GM21526 (cell line): ENCODE measurements at regions not wholly inside any gene's neighbourhood (a gene's known extent, or its start where the extent isn't known, plus 50 kb on each side); places are given as distances from the start of the nearest gene placed in this dataset.

ENCODE experiments used
- ATAC-seq: cut with Tn5 transposase; IDR thresholded peaks from one replicate; pipeline ENCODE4 v1.9.1; 2021; ENCODE audit warnings: moderate library complexity; ENCODE audit not compliant: unreplicated experiment, low FRiP score

DNA sequence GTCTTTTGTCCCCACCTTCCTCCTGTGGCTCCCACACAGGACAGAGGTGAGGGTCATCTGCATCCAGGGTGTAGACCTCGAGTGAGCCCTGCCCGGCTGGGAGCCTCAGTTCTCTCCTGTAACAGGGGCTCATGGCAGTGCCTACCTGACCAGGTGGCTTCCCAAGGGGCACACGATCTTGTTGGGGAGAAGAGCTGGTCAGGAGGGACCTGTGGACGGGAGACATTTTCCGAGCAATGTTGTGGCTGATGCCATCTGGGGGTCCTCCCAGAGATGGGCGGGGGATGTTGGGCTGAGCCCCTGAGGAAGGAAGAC lies 51.9 kb downstream of the CEBPB start:
- ATAC-seq: no peak

DNA sequence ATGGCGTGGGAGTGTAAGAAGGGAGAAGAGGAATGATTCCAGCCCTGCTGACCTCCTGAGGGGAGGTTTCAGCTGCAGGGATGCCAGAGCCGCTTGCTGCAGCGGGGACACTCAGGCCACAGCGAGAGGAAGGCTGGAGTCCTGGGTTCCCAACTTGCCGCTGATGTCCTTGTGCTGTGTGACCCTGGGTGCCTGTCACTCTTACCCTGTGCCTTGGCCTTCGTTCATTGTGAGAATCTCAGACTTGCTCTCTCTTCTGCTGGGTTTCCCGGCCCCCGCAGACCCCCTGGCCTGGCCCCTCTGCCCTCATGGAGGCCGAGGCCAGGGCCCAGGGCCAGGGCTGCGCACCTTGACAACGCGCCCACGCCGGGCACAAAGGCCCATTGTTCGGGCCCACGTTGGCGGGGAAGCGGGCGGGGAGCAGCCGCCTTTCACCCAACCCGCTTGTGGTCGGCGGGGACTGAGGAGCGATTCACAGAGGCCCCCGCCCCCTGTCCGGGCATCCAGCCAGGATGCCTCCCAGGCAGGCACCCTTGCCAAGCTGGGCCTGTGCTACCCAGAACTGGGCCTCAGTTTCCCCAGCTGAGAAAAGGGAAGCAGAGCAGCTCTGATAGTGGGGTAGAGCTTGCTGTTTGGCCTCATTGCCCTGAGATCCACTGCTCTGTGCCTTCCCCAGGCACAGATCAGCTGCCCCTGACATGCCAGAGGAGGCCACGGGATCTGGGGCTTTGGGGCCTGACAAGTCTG lies 52.4 kb downstream of the CEBPB start:
- no peak for ATAC-seq

DNA sequence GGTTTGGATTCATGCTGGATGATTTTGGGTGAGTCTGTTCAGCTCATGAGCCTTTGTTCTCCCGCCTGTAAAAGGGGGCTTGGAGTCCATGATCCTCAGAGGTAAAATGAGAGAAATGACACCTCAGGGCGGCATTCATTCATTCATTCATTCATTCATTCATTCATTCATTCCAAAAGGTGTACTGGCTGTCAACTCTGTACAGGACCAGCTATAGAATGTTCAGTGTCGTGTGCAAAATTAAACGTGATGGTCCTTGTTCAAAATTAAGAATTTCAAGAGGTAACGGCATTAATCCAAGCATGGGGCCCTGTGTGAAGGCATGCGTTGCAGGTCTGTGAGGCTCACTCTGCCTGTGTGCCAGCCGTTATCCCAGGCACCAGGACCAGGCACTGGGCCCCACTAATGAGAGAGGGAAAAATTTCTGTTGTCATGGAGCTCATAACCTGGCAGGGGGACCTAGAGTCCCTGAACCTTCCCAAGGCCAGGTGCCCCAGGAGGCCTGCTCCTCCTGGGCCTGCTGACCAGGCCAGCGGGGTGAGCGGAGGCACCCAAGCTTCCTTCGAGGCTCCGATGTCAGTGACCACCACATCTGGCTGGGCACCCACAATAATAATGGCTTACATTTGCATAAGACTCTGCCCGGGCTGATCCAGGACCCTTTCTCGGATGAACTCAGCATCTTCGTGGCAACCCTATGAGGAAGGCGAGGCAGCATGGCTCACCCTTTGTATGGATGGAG lies 53.2 kb downstream of the CEBPB start:
- ATAC-seq: no peak

DNA sequence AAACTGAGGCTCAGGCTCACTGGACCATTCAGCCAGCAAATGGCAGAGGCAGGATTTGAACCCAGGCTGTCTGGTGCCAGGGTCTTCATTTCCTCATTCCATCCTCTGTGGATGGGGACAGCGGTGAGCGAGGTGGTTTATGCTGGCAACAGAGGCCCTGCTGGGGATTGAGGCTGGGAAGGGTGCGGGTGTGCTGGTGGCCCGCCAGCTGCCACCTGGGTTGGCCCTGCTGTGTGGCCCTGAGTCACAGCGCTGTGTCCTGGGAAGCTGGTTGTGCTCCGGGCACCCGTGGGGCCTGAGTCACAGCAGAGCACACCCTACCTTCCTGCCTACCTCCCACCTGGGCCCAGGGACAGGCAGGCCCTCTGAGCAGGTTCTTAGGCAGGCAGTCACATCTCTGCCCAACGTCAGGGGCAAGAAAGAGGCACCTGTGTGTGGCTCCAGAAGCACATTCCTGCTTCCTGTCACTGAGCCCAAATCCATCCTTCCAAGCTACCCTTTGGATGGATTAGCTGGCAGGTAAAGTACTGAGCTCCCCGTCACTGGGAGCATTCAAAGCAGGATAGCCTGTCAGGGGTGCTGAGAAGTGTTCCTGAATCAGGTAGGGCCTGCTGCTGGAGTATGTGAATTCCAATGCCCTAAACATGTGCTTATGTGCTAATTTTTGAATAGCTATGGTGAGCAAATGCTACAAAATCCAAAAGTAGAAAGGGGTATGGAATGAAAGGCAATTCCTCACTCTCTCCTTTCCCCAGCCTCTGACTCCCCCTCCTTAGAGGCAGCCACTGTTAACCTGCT lies 53.9 kb downstream of the CEBPB start:
- ATAC-seq: no peak

DNA sequence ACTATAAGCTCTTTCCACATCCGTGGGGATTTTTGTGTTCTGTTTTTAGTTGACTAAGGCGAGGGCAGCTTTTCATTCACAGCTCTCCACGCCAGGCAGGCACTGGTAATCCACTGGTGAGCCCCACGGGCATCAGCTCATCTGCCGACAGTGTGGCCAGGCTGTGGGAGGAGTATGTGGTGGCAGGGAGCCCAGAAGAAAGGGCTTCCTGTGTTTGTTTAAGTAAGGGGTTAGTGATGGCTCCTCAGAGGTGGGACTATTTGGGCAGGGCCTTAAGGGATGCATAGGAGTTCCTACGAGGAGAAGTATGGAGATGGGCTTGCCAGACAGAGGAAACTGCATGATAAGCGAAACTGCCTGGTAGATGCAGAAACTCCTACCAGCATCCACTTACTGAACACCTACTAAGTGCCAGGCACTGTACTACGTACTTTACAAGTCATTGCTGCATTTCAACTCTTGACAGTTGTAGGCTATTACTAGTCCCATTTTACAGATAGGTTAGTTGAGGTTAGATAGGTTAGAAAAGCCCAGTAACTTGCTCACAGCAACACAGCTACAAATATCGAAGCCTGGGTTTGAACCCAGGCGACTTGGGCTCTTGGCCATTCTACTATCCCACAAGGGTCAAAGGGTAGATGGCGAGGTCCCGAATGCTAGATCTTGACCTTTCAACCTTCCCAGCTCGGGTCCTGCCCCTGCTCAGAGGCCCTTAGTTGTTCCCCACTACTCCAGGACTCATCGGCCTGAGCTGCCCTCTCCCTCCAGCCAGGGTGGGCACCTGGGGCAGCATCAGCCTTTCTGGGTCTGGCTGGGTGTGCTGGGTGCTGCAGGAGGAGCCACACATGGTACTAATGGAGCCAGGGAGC lies 55.1 kb downstream of the CEBPB start:
- no peak for ATAC-seq

DNA sequence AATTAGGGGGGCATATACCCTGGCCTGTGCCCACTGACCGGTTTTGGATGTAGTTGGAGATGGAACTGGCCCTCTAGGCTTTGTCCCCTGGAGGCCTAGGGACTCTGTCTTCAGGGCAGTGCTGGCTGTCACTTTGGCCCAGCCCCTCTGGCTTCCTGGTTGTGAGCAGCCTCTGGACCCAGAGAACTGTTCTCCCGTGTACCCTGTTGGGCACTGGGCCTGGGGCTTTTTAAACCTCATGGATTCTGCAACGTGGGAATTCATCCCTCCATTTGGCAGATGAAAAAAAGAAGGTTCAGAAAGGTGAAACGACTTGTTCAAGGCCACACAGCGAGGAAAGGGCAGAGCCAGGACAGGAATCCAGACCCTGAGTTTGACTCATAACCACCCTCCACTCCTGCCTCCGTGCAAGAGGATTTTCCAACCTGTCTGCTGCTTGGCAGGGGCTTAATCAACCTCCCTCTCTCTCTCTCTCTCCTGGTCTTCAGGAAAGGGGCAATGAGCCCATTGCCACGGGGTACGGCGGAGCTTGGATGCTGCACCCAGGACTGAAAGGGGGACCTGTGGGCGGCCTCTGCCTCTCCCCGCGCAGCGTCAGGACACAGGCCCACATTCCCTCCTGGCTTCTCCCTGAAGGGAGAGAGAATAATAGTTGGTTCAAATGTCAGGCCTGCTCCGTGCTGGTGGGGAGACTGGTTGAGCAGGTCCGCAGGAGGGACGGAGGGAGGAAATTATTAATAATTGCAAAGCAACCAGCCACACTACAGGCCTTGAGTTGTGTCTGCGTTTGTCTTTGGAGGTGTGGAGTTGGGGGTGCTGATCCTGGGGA lies 56.0 kb downstream of the CEBPB start:
- no peak for ATAC-seq

DNA sequence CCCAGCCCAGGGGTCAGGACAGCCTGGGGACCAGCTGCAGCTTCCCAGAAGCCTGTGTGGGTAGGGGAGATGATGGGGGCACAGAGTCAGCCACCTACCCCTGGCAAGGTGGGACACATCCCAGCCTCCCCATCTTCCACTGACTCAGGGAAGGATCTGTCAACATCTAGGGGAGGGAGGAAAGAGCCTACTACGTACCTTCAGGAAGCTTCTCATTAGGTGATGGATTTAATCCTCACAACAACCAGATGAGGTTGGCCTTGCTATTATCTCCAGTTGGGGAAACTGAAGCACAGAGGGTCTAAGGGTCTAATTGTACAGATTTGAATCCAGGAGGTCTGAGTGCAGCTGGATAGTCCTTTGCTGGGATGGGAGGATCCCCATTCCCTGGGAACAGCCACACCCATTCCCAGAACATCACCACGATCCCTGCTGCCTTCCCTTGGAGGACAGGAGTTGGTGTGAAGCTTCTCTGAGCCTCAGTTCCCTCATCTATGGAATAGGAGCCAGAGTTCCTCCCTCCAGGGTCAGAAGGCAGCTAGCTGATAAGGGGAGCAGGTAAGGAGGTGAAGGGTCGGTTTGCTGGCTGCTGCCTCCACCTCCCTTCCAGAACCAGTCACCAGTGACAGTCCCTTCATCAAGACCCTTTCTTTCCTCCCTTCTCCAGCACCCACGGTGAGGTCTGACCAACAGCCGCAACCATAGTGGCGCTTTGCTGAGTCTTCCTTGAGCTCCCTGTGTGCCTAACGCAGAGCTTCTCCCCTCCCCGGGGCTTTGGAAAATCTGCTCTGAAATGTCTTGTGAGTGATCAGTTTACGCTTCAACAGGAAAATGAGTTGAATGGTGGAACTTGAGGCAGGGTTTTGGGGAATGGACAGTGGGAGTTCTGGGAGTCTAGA lies 56.8 kb downstream of the CEBPB start:
- no peak for ATAC-seq

DNA sequence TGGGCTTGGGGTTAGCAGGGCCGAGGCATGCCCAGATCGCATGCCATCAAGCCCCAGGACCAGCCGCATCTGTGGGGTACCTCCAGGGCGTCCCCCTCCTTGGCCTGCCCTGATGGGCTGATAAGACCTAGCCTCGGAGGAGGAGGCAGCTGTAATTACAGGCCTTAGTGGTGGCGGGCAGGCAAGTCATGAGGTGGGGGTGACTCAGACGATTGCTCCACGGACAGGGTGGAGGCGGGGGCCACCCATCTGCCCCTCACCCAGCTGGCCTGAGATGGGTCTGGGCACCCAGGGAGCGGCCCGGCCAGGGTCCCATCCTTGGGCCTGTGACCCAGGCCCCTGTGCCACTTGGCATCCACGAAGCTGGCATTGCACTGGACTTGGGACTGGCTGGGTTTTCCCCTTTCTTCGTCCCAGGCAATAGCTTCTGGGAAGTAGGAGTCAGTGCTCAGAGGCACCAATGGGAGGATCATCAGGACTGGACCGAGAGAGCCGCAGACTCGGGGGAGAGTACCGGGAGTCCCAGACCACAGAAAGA lies 57.5 kb downstream of the CEBPB start:
- no peak for ATAC-seq

DNA sequence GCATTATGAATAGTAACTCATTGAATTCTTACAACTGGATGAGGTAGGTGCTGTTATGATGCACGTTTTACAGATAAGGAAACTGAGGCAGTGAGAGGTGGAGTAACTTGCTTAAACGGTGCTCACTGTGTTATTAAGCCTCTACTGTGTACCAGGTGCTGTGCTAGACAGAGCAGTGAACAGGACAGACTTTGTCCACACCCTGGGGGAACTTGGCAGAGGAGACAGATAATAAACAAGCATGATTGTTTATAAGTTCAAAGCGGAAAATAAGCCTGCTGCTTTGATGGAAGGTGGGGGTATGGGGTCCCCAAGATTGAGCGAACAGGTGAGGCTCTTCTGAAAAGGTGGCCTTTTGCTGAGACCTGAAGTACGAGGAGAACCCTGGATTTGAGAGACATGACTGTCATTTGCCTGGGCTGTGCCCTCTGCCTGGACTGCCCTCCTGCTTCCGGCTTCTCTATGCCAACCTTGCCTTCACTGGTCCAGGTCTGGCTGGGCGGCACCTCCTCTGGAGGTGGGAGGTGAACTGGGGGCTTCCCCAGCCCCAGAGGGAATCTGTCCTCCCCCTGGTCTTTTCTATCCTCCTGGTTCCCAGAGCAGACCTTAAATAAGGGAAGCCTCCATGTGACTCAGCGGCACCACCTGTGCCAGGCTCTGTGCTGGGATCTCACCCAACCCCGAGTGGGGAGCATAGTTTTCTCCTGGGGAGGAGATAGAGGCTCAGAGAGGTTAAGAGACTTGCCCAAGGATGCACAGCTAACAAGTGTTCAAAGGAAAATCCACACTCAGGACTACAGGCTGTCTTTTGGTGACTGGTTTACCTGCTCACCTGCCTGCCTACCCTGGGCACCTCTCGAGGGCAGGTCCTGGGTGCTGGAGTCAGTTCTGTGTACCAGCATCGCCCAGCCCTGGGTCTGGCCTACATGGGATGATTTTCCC lies 59.1 kb downstream of the CEBPB start:
- ATAC-seq: no peak

DNA sequence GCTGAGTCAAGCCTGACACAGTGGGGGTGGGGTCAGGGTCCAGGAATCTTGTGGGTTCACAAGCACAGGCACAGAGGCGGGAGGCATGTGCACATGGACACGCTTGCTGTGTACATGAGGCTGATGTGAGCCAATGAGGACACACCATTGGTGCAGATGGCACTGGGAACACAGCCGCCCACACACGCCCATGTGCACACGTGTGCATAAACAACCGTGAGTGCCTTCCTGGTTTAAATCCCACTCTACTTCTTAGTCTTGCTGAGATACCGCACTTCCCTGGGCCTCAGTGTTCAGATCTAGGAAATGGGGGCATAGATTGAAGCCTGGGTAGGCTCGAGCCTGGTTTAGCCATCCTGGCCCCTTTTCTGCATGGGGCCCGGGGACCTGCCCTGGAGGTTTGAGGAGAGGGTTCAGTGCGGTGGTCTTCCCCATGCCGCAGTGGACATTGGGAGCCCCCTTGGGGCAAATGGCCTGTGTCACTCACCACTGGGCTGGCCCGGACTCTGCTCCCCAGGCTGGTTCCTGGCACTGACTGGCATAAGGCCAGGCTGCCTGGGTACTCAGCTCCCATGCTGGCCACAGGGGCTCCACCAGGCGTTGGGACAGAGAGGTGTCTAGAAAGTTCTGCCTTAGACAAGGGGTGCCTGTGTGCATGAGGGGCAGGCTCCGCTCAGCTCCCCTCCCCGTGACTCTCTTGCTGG lies 60.2 kb downstream of the CEBPB start:
- ATAC-seq: no peak

DNA sequence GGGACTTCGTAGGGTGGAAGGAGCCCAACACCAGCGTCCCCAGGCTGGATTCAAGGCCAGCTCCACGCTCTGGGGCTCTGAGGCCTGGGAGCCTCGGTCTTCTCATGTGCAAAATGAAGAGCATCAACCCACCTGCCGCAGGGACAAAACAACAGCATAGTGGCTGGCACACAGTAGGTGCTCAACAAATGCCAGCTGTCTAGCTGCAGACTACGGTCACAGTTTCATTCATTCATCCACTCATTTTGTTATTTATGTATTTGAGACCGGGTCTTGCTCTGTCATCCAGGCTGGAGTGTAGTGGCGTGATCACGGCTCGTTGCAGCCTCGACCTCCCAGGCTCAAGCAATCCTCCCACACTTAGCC lies 60.7 kb downstream of the CEBPB start:
- no peak for ATAC-seq

DNA sequence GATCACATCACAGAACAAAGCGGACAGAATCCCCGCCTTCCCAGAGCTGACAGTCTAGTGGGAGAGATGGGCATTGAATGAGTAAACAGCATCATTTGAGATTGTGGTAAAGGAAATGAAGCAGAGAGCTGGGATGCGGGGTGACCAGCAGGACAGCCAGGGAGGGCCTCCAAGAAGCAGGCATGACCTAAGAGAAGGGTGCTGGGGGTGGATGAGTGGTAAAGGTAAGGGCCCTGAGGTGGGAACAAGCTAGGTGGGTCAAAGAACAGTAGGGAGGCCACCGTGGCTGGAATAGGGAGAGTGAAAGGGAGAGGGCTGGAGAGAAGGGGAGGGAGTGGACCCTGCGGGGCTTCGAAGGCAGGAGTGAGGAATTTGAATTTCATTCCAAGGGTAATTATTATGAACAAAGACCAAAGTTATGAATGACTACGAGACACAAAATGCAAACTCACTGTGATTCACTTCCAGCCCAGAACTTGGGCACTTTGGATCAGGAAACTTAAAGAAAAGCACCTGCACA lies 61.4 kb downstream of the CEBPB start:
- ATAC-seq: no peak

DNA sequence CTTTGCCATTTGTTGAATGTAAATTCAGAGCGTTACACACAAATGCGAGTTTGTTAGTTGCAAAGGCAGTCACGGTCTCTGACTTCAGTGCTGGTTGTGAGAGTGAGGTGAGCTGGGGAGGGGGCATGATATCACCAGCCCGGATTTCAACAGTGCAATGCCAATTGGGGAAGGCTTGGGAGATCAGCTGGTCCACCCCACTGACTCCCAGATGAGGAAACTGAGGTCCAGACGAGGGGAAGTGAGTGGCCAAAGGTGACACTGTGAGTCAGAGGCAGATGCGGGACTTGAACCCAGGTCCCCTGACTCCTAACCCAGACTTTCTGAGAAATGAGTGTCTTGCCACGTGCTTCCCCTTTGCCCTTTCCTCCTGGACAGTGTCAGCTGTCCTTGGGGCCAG lies 62.1 kb downstream of the CEBPB start:
- ATAC-seq: no peak

DNA sequence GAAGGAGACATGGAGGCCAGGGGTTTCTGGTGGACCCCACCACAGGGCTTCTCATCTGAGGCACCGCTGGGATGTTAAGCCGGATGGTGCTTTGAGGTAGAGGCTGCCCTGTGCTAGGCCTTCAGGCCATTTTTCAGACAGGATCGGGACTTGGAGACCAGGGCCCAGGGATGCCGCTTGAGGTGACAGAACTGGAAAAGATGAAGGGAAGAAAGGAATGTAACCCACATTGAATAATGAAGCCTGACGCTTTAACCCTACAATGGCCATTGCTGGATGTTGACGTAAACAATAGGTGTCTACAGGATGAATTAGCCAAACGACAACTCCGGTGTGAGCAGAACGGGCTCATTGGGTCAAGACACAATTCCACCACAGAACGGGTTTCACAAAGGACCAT lies 62.5 kb downstream of the CEBPB start:
- no peak for ATAC-seq

DNA sequence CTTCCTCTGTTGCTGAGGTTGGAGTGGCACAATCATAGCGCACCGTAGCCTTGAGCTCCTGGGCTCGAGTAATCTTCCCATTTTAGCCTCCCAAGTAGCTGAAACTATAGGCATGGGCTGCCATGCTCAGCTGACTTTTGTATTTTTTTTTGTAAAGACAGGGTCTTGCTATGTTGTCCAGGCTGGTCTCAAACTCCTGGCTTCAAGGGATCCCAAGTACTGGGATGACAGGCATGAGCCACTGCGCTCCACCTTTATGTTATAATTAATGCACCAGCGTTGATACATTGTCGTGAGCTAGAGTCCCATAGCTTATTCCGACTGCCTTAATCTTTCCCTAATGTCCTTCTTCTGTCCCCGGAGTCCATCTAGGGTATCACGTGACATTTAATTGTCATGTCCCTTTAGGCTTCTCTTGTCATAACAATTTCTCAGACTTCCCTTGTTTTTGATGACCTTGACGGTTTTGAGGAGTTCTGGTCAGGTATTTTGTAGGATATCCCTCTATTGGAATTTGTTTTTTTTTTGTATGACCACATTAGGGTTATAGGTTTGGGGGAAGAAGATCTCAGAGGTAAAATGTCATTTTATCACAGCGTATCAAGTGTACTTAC lies 63.9 kb downstream of the CEBPB start:
- no peak for ATAC-seq

DNA sequence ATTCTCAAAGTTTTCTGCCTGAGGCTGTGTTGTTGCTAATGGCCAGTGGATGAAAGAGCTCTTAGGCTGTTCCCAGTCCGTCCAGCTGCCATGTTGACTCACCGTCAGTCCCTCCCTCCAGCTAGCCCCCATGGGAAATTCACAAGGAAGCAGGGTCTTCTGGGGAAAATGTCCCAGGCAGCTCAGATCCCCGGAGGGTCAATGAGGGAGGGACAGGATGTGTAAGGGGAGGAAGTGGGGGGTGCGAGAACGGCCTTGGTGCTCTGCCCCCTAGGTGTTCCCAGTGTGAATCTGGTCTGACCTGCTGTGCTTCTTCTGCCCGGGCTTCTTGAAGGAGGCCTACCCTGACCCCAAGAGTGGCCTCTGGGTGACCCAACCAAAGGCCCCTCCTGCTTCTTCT lies 65.9 kb downstream of the CEBPB start:
- no peak for ATAC-seq
